Activated T-helper 1 cell treated with Interleukin-2 at 50 U/mL for 16 hours (primary cell): ENCODE measurements at regions not wholly inside any gene's neighbourhood (a gene's known extent, or its start where the extent isn't known, plus 50 kb on each side); places are given as distances from the start of the nearest gene placed in this dataset.
"Not testable (repeated sequence)": the region's sequence is repeated elsewhere in the genome, so short reads cannot be mapped to it uniquely, and the experiment has no call there.

Experiments used
- DNase-seq: peaks from one replicate; pipeline ENCODE4 v3.0.0-alpha.2; 2020; ENCODE audit warnings: low read depth

DNA sequence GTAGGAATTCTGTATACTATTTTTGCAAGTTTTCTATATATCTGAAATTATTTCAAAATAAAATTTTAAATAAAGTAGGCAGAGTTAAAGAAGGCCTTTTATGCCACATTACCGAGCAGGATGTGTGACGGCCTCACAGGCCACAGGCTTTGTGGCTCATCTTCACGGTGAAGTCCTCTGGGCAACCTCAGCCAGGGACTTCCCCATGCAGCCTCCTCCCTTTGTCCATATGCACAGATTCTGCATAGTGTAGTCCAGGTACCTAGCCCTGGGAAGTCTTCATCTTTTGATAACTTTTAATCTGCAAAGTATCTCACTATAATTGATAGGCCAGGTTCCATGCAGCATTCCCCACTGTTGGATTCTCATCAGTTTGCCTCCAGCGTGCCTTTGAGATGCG, 62.8 kb downstream of the ARHGAP11B start:
- DNase-seq = not testable (repeated sequence)

DNA sequence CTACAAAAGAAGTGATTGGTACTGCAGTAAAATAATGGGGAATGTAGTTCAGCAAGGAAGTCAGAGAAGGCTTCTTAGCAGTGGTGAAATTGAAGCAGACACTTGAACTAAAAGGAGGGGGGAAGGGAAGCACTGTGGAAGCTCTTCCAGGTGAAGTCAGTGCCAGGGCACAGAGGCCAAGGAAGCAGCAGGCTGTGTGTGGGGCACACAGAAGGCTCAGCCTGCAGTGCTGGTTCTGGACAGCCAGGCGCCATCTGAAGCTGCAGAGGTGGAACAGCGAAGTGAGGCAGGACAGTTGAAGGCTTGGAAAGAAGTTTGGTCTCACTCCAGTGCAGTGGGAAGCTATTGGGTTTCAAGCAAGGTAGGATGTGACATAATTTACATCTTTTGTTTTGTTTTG, 64.2 kb downstream of the ARHGAP11B start:
- DNase-seq = not testable (repeated sequence)

- not testable (repeated sequence) for DNase-seq
Measured at GRCh38 chr15:30695811-30696210, 69.9 kb downstream of the ARHGAP11B start.

- DNase-seq = not testable (repeated sequence)
Measured at GRCh38 chr15:30696439-30697314, 70.7 kb downstream of the ARHGAP11B start.

DNA sequence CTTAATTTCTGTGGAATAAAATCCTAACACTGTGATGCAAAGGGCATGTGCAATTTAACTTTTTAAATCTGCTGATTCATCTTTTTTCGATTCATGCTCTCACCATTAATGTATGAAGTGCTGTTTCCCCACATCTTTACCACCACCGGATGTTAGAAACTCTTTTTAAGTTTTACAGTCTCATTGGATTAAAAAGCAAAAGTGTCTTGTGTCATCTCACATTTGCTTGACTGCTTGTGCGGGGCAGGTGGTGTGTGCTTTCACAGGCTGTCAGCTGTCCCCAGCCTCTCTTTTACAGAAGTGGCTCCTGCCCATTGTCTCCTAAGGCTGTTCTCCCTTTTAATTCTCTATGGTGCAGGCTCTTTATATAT, 71.4 kb downstream of the ARHGAP11B start:
- not testable (repeated sequence) for DNase-seq

DNA sequence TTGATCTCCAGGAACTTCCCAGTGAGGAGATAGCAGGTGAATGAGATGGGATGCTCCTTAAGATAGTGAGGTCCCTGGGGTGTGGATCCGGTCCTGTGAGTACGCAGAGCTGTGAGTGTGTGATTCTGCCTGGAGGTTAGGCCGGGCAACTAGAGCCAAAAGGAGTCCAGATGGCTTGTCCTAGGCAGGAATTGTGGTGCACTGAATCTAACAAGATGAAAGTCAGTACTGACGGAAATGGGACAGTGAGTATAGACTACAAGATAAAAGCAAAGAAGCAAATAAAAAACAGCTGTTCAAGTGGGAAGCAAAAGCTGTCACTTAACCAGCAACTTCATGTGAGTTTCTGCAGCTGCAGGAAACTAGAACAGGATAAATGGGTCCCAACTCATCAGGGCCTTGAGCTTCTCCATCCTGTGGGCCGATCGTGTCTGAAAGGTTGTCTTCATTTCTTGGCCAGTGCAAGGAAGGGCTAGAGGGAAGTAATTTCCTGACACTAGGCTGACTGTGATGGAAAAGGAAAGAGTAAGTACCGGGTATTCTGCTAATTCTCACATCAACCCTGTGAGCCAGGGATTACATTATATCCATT, 74.2 kb downstream of the ARHGAP11B start:
- DNase-seq = not testable (repeated sequence)

GRCh38 chr15:30707976-30708685, 82.2 kb downstream of the ARHGAP11B start:
- not testable (repeated sequence) for DNase-seq

GRCh38 chr15:30708809-30709208, 82.9 kb downstream of the ARHGAP11B start:
- DNase-seq = not testable (repeated sequence)

DNA sequence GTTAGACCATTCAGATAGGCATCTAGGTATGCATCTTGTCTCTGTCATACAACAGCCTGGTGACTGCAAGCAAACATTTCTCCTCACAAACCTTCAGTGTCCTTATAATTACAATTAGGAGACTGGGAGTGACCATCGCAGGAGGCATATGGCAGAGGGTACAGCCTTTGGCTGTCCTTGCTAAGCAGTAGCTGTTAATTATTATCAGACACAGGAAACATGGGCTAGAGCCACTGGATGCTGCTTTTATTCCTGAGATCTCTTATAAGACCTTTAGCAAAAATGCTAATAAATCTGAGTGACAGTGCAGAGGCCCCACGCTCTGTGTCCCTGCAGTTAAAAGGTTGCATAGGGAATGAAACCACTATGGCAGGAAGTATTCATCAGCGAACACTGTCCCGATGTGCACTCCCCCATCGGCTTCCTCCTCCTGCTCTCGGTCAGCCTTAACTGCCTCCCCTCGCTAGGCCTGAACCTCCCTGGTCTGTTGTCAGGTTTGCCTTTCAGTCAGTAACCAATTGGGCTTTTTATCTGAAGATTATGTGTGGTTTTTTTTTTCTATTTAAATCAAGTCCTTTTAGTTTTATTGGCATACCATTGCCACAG, 92.2 kb downstream of the ARHGAP11B start:
- DNase-seq = not testable (repeated sequence)

GRCh38 chr15:30719363-30719762, 93.4 kb downstream of the ARHGAP11B start:
- DNase-seq = not testable (repeated sequence)

- not testable (repeated sequence) for DNase-seq
Measured at GRCh38 chr15:30720825-30721224, 94.9 kb downstream of the ARHGAP11B start.

GRCh38 chr15:30721529-30721928, 95.6 kb downstream of the ARHGAP11B start:
- not testable (repeated sequence) for DNase-seq

DNA sequence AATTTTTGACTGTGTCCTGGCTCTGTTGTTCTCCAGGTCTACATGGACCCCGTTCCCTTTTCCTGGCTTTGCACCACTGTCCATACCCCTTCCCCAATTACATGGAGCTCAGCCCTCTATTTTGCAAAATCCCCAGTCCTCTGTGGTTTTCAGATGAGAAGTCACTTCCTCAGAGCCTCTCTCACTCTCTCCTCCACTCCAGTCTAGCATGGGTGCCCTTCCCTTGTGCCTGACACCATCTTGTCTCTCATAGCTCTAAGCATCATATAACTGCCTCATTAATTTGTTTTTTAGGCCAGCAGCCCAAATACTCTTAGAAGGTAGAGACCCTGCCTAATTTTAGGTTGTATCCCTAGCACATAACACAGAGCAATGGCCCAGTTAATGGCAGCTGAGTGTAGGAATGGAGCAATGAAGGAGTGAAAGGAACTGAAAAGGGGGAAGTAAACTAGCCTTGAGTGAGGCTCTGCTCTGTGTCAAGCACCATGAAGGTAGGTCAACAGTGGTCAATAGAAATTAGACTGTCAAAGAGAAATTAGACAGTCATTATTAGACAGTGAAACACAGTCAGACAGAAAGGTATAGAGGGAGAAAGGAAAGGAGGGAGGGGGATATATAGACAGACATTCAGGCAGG, 97.7 kb downstream of the ARHGAP11B start:
- DNase-seq = not testable (repeated sequence)

DNA sequence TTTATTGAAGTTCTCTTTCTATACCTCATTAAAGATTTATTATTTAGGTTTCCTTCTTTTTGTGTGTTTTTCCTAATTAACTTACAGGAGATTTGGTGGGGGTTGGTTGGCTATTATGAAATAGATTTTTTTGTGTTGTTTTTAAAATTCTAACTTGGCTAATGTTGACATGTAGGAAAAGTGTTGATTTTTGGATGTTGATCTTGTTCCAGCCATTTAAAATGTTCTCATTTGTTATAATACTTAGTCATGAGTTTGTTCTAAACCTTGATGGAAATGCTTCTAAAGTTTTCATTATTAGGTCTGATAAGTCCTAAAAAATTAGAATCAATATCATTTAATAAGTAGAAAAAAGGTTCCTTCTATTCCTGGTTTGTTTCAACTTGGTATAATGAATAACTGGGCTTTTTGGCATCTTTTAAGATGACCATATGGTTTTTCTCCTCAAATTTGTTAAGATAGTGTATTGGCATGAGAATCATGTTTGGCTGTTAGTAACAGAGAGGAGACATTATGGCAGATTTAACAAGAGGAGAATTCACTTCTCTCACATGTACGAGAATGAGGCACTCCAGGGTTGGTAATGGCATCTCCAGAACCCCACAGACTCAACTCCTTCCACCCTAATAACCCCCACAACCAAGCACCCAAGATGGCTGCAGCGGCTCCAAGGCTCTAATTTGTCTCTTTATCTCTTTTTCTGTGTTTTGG, 104.1 kb downstream of the ARHGAP11B start:
- not testable (repeated sequence) for DNase-seq

GRCh38 chr15:30730633-30731032, 104.7 kb downstream of the ARHGAP11B start:
- not testable (repeated sequence) for DNase-seq

GRCh38 chr15:30732100-30732499, 106.2 kb downstream of the ARHGAP11B start:
- DNase-seq = not testable (repeated sequence)

- not testable (repeated sequence) for DNase-seq
Measured at GRCh38 chr15:30735884-30736564, 110.1 kb downstream of the ARHGAP11B start.

DNA sequence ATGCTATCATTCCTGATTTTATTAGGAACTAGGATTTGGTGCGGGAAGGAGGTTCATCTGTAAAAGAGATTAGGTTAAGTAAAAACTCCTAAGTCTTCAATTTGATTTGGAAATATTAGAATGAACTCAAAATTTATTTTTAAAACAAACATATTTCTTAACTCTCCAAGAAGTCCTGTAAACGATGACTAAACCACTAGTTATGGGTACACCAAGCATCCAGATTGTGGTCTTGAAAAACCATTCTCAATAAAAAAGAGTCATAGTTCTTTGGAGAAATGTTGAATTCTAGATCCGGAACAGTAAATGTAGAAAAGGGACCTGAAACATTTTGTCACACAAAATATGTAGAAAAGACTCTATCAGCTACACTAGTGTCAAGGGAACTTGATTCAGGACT, 116.9 kb downstream of the ARHGAP11B start:
- DNase-seq = not testable (repeated sequence)

DNA sequence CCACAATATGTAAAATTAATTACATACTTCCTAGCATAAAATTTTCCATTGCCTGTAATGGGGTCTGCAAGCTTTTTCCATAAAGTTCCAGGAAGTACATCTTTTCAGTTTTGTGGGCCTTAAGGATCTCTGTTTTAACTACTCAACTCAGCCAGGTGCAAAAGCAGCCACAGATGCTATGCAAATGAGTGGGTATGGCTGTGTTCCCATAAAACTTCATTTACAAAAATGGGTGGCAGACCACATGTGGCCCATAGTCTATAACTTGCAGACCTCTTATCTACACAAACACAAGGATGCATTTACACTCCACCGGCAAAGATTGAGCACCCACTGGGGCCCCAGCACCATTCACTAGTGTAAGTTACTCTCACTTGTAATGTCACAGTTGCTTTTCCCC, 123.1 kb downstream of the ARHGAP11B start:
- not testable (repeated sequence) for DNase-seq

GRCh38 chr15:30755036-30755687, 129.2 kb downstream of the ARHGAP11B start:
- peak; percentile 36 for DNase-seq
